ENCODE measurements at regions not wholly inside any gene's neighbourhood (a gene's known extent, or its start where the extent isn't known, plus 50 kb on each side); places are given as distances from the start of the nearest gene placed in this dataset.

DNA sequence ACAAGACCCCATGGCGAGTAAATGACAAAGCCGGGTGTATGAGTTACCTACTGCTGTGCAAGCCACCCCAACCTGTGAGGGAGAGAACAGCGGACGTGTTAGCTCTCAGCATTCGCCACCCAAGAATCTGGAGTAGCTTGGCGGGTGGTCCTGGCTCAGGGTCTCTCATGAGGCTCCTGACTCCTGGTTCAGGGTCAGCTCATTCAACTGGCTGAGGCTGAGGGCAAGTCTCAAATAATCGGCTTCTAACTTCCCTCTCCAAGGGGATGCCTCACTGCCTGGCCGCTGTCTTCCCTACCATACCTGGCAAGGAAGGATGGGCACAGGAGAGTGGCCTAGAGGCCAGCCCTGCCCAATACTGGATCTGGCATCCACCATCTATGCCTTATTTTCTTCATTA is 94.2 kb downstream of the HTR5A start:
- H3K4me1 ChIP-seq (ENCODE audit: control insufficient read depth in 4 of 4, insufficient read depth in 4 of 4, low read length in 3 of 4) = no peaks in the 10 kb centered on the region
- TF ChIP-seq CTCF (IDR thresholded peaks at IDR 0.05; ENCODE audit: low read depth, low read length, missing input control) (no peak), JUND (IDR thresholded peaks at IDR 0.05) (no peak), FOXA1 (IDR thresholded peaks at IDR 0.05) (no peak), SP1 (IDR thresholded peaks at IDR 0.05) (no peak), YY1 (IDR thresholded peaks at IDR 0.05) (no peak), TAF1 (conservative IDR thresholded peaks at IDR 0.05) (no peak), GABPA (IDR thresholded peaks at IDR 0.05 in 1 of 2, conservative IDR thresholded peaks at IDR 0.05 in 1 of 2) (no peak)
- TF ChIP-seq, protein P1, sequence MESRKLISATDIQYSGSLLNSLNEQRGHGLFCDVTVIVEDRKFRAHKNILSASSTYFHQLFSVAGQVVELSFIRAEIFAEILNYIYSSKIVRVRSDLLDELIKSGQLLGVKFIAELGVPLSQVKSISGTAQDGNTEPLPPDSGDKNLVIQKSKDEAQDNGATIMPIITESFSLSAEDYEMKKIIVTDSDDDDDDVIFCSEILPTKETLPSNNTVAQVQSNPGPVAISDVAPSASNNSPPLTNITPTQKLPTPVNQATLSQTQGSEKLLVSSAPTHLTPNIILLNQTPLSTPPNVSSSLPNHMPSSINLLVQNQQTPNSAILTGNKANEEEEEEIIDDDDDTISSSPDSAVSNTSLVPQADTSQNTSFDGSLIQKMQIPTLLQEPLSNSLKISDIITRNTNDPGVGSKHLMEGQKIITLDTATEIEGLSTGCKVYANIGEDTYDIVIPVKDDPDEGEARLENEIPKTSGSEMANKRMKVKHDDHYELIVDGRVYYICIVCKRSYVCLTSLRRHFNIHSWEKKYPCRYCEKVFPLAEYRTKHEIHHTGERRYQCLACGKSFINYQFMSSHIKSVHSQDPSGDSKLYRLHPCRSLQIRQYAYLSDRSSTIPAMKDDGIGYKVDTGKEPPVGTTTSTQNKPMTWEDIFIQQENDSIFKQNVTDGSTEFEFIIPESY (IDR thresholded peaks at IDR 0.05) = no peak
- H3K4me3 ChIP-seq (ENCODE audit: low read depth in 1 of 3, low read length in 3 of 3) = no peak overlapping the region
- H3K36me3 ChIP-seq (ENCODE audit: control insufficient read depth in 4 of 4, insufficient read depth in 3 of 4, low read depth in 1 of 4, low read length in 3 of 4) = no peaks in the 10 kb centered on the region
- peak; percentile 24 for DNase-seq (ENCODE audit: low spot score)
- H3K27ac ChIP-seq (ENCODE audit: low read depth in 1 of 2, low read length in 2 of 2) = no peak overlapping the region
- WGBS = 89% methylated on average over 8 of the region's 8 CpGs
- H3K27me3 ChIP-seq (ENCODE audit: control insufficient read depth in 4 of 4, insufficient read depth in 4 of 4, low read length in 3 of 4) = peaks cover 0 to under 1% (median 0%) of the 10 kb centered on the region in 4 donors
- no peaks in the 10 kb centered on the region for H3K9me3 ChIP-seq (ENCODE audit: control insufficient read depth in 4 of 4, low read length in 3 of 4)
- H3K9ac ChIP-seq (ENCODE audit: low read depth in 1 of 2, low read length in 2 of 2) = no peak overlapping the region

DNA sequence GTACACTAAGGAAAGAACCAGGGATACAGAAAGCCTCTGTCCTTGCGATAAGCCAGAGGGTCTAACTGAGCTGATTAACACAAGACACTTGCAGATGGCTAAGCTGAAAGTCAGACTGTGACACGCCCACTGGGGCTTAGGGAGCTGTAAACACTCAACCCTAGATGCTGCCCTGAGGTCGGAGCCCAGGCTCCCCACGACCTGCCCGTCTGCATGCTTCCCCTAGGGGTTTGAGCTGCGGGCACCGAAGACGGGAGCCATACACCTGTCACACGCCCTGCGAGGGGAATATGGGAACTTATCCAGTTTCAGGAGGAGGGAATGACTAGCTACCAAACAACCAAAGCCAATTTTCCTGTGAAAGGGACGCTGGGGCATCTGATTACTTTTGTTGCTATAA is 96.0 kb downstream of the HTR5A start:
- Histone ChIP-seq H3K27ac (ENCODE audit: low read depth in 1 of 2, low read length in 2 of 2) (no peak overlapping the region), H3K9me3 (ENCODE audit: control insufficient read depth in 4 of 4, low read length in 3 of 4) (no peaks in the 10 kb centered on the region), H3K4me1 (ENCODE audit: control insufficient read depth in 4 of 4, insufficient read depth in 4 of 4, low read length in 3 of 4) (no peaks in the 10 kb centered on the region), H3K9ac (ENCODE audit: low read depth in 1 of 2, low read length in 2 of 2) (no peak overlapping the region), H3K4me3 (ENCODE audit: low read depth in 1 of 3, low read length in 3 of 3) (no peak overlapping the region), H3K36me3 (ENCODE audit: control insufficient read depth in 4 of 4, insufficient read depth in 3 of 4, low read depth in 1 of 4, low read length in 3 of 4) (no peaks in the 10 kb centered on the region), H3K27me3 (ENCODE audit: control insufficient read depth in 4 of 4, insufficient read depth in 4 of 4, low read length in 3 of 4) (peaks cover 0 to 4% (median 0%) of the 10 kb centered on the region in 4 donors)
- DNase-seq (ENCODE audit: low spot score) = peak; percentile 25
- no peak for TF ChIP-seq MAX (IDR thresholded peaks at IDR 0.05)
- TF ChIP-seq GABPA (IDR thresholded peaks at IDR 0.05 in 1 of 2, conservative IDR thresholded peaks at IDR 0.05 in 1 of 2) = no peak
- TF ChIP-seq, protein P2, sequence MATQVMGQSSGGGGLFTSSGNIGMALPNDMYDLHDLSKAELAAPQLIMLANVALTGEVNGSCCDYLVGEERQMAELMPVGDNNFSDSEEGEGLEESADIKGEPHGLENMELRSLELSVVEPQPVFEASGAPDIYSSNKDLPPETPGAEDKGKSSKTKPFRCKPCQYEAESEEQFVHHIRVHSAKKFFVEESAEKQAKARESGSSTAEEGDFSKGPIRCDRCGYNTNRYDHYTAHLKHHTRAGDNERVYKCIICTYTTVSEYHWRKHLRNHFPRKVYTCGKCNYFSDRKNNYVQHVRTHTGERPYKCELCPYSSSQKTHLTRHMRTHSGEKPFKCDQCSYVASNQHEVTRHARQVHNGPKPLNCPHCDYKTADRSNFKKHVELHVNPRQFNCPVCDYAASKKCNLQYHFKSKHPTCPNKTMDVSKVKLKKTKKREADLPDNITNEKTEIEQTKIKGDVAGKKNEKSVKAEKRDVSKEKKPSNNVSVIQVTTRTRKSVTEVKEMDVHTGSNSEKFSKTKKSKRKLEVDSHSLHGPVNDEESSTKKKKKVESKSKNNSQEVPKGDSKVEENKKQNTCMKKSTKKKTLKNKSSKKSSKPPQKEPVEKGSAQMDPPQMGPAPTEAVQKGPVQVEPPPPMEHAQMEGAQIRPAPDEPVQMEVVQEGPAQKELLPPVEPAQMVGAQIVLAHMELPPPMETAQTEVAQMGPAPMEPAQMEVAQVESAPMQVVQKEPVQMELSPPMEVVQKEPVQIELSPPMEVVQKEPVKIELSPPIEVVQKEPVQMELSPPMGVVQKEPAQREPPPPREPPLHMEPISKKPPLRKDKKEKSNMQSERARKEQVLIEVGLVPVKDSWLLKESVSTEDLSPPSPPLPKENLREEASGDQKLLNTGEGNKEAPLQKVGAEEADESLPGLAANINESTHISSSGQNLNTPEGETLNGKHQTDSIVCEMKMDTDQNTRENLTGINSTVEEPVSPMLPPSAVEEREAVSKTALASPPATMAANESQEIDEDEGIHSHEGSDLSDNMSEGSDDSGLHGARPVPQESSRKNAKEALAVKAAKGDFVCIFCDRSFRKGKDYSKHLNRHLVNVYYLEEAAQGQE (IDR thresholded peaks at IDR 0.05) = no peak
- no peak for TF ChIP-seq CTCF (IDR thresholded peaks at IDR 0.05; ENCODE audit: low read depth, low read length, missing input control)
- TF ChIP-seq JUND (IDR thresholded peaks at IDR 0.05) = no peak
- TF ChIP-seq HNF4A (conservative IDR thresholded peaks at IDR 0.05) = no peak
- no peak for TF ChIP-seq SP1 (IDR thresholded peaks at IDR 0.05)
- TF ChIP-seq FOXA2 (IDR thresholded peaks at IDR 0.05) = no peak
- TF ChIP-seq, protein P1 (IDR thresholded peaks at IDR 0.05) = no peak
- no peak for TF ChIP-seq FOXA1 (IDR thresholded peaks at IDR 0.05)
- no peak for TF ChIP-seq TAF1 (conservative IDR thresholded peaks at IDR 0.05)
- no peak for TF ChIP-seq ATF3 (IDR thresholded peaks at IDR 0.05)
- no peak for TF ChIP-seq NR2F2 (IDR thresholded peaks at IDR 0.05)
- no peak for TF ChIP-seq RXRA (IDR thresholded peaks at IDR 0.05)
- TF ChIP-seq HNF4G (IDR thresholded peaks at IDR 0.05) = no peak
- TF ChIP-seq RAD21 (IDR thresholded peaks at IDR 0.05) = no peak
- no peak for TF ChIP-seq YY1 (IDR thresholded peaks at IDR 0.05)
- no peak for TF ChIP-seq EGR1 (IDR thresholded peaks at IDR 0.05; ENCODE audit: low read depth in 2 of 2)
- WGBS = 82% methylated on average over 11 of the region's 11 CpGs
